ENCODE measurements at regions not wholly inside any gene's neighbourhood (a gene's known extent, or its start where the extent isn't known, plus 50 kb on each side); places are given as distances from the start of the nearest gene placed in this dataset.

- TF ChIP-seq CTCF (IDR thresholded peaks at IDR 0.05; ENCODE audit: insufficient read depth, low read length, poor library complexity, severe bottlenecking) (no peak), EZH2phosphoT487 (conservative IDR thresholded peaks at IDR 0.05; ENCODE audit: low read length) (no peak)
These were observed 392.6 kb upstream of the NAALADL2 start for GRCh38 chr3:174466471-174467054.
